Vagina (tissue), 2 donors: ENCODE measurements at regions not wholly inside any gene's neighbourhood (a gene's known extent, or its start where the extent isn't known, plus 50 kb on each side); places are given as distances from the start of the nearest gene placed in this dataset.

Source experiments
- DNase-seq, 2 donors: peaks; one replicate each; pipeline ENCODE4 v3.0.0-alpha.2; 2017; ENCODE audit errors: extremely low spot score in 2 of 2
- H3K27ac ChIP-seq: fragments of 200-600 bp; sonication (generic); one replicate; pipeline ENCODE4 v1.5.1; 2019
- H3K27me3 ChIP-seq: fragments of 200-600 bp; sonication (generic); one replicate; pipeline ENCODE4 v1.5.1; 2019
- H3K36me3 ChIP-seq, 2 donors: fragments of 200-600 bp; sonication (generic); one replicate each; pipeline ENCODE4 v1.5.1; 2017 to 2019
- H3K4me1 ChIP-seq: fragments of 200-600 bp; sonication (generic); one replicate; pipeline ENCODE4 v1.5.1; 2019
- H3K4me3 ChIP-seq, 2 donors: fragments of 200-600 bp; sonication (generic); 1 replicate in 1 of 2; 2 replicates in 1 of 2; pipeline ENCODE4 v1.5.1; 2016 to 2019
- H3K9me3 ChIP-seq: fragments of 200-600 bp; sonication (generic); one replicate; pipeline ENCODE4 v1.5.1; 2019
- CTCF ChIP-seq, 3 experiments: fragments of 450-650 bp in 2 of 3; fragments of 200-600 bp in 1 of 3; sonication (generic) in 1 of 3; IDR thresholded peaks; one replicate each; pipeline ENCODE4 v1.5.1; 2017 to 2019; ENCODE audit warnings: antibody characterized with exemption in 3 of 3, mild to moderate bottlenecking in 2 of 3, moderate library complexity in 2 of 3
- POLR2A ChIP-seq, 2 donors: fragments of 450-650 bp; IDR thresholded peaks; one replicate each; pipeline ENCODE4 v1.6.1; 2017; ENCODE audit warnings: antibody characterized with exemption in 2 of 2, mild to moderate bottlenecking in 2 of 2, moderate library complexity in 2 of 2
- POLR2AphosphoS5 ChIP-seq, 2 donors: sonication (generic); formaldehyde crosslinking; IDR thresholded peaks; one replicate each; pipeline ENCODE4 v1.9.0; 2017; ENCODE audit warnings: antibody characterized with exemption in 2 of 2, mild to moderate bottlenecking in 2 of 2, low read depth in 1 of 2; ENCODE audit not compliant: insufficient read depth in 1 of 2
- intact Hi-C: fragments of 100-400 bp; cut with DNase I; formaldehyde crosslinking; loops from one replicate; pipeline ENCODE4 v1.15.1; 2023

- H3K4me1 ChIP-seq = peaks cover 22% of the 10 kb centered on the region
- intact Hi-C loops = no loop called here
- H3K36me3 ChIP-seq = no peaks in the 10 kb centered on the region
- no peak overlapping the region for H3K4me3 ChIP-seq
- H3K27ac ChIP-seq = peak overlapping the region; percentile 62
- H3K27me3 ChIP-seq = no peaks in the 10 kb centered on the region
- TF ChIP-seq POLR2AphosphoS5 (IDR thresholded peaks at IDR 0.05; ENCODE audit: insufficient read depth in 1 of 2, low read depth in 1 of 2) = peak in 1 of 2 donors; percentile 69
- TF ChIP-seq POLR2A (IDR thresholded peaks at IDR 0.05) = no peak
- H3K9me3 ChIP-seq = no peaks in the 10 kb centered on the region
- DNase-seq = no peak
Measured at GRCh38 chr13:33509642-33510229, 224.2 kb upstream of the STARD13 start.

- DNase-seq = no peak
- Histone ChIP-seq H3K4me3 (no peak overlapping the region), H3K27ac (peak overlapping the region; percentile 62), H3K36me3 (no peaks in the 10 kb centered on the region), H3K27me3 (no peaks in the 10 kb centered on the region), H3K4me1 (peaks cover 22% of the 10 kb centered on the region), H3K9me3 (no peaks in the 10 kb centered on the region)
- intact Hi-C loops = no loop called here
- no peak for TF ChIP-seq POLR2A (IDR thresholded peaks at IDR 0.05)
- TF ChIP-seq CTCF (IDR thresholded peaks at IDR 0.05) = no peak
- TF ChIP-seq POLR2AphosphoS5 (IDR thresholded peaks at IDR 0.05; ENCODE audit: insufficient read depth in 1 of 2, low read depth in 1 of 2) = no peak
Measured at GRCh38 chr13:33510350-33510970, 224.9 kb upstream of the STARD13 start.

GRCh38 chr13:33512880-33513554 lies 227.5 kb upstream of the STARD13 start:
- H3K27ac ChIP-seq = no peak overlapping the region
- peaks cover 22% of the 10 kb centered on the region for H3K4me1 ChIP-seq

GRCh38 chr13:33514362-33514761 lies 228.8 kb upstream of the STARD13 start:
- Histone ChIP-seq H3K4me3 (no peak overlapping the region), H3K27ac (no peak overlapping the region), H3K27me3 (no peaks in the 10 kb centered on the region), H3K4me1 (peaks cover 15% of the 10 kb centered on the region), H3K36me3 (no peaks in the 10 kb centered on the region), H3K9me3 (no peaks in the 10 kb centered on the region)
- no peak for TF ChIP-seq CTCF (IDR thresholded peaks at IDR 0.05)
- TF ChIP-seq POLR2AphosphoS5 (IDR thresholded peaks at IDR 0.05; ENCODE audit: insufficient read depth in 1 of 2, low read depth in 1 of 2) = no peak
- TF ChIP-seq POLR2A (IDR thresholded peaks at IDR 0.05) = no peak
- no peak for DNase-seq
- intact Hi-C loops = no loop called here

More at GRCh38 chr13:33512880-33513554, 227.5 kb upstream of the STARD13 start:
- intact Hi-C loops = no loop called here
- TF ChIP-seq POLR2A (IDR thresholded peaks at IDR 0.05) (no peak), CTCF (IDR thresholded peaks at IDR 0.05) (no peak), POLR2AphosphoS5 (IDR thresholded peaks at IDR 0.05; ENCODE audit: insufficient read depth in 1 of 2, low read depth in 1 of 2) (no peak)
- no peaks in the 10 kb centered on the region for H3K9me3 ChIP-seq
- H3K4me3 ChIP-seq = no peak overlapping the region
- no peaks in the 10 kb centered on the region for H3K27me3 ChIP-seq
- no peak for DNase-seq
- H3K36me3 ChIP-seq = no peaks in the 10 kb centered on the region

GRCh38 chr13:33515146-33515545 lies 229.6 kb upstream of the STARD13 start:
- no peak overlapping the region for H3K27ac ChIP-seq
- no peaks in the 10 kb centered on the region for H3K36me3 ChIP-seq
- peaks cover 8% of the 10 kb centered on the region for H3K4me1 ChIP-seq
- H3K4me3 ChIP-seq = no peak overlapping the region
- no peak for DNase-seq
- H3K27me3 ChIP-seq = no peaks in the 10 kb centered on the region
- intact Hi-C loops = no loop called here
- H3K9me3 ChIP-seq = no peaks in the 10 kb centered on the region
- TF ChIP-seq CTCF (IDR thresholded peaks at IDR 0.05) = no peak
- no peak for TF ChIP-seq POLR2AphosphoS5 (IDR thresholded peaks at IDR 0.05; ENCODE audit: insufficient read depth in 1 of 2, low read depth in 1 of 2)
- TF ChIP-seq POLR2A (IDR thresholded peaks at IDR 0.05) = no peak
